ENCODE measurements at regions not wholly inside any gene's neighbourhood (a gene's known extent, or its start where the extent isn't known, plus 50 kb on each side); places are given as distances from the start of the nearest gene placed in this dataset.
A peak's percentile ranks its signal among the peaks of the same experiment; 100 is the strongest.

GRCh38 chr21:41578083-41578482, 70.1 kb upstream of the TMPRSS2 start:
- peak; percentile 34; the same call in 1 of the 2 replicates for TF ChIP-seq KDM1A (IDR thresholded peaks at IDR 0.05; ENCODE audit: borderline replicate concordance, low read length)
- no peak for TF ChIP-seq TAF1 (IDR thresholded peaks at IDR 0.05; ENCODE audit: low read depth, low read length)
- no peak for TF ChIP-seq POLR2AphosphoS5 (IDR thresholded peaks at IDR 0.05; ENCODE audit: low read depth, low read length)
- Histone ChIP-seq H3K9ac (replicated peaks in 1 of 4; ENCODE audit: extremely low read depth in 1 of 4, low read depth in 3 of 4, low read length in 3 of 4) (no peak overlapping the region), H3K27ac (ENCODE audit: low read depth, low read length) (no peak overlapping the region), H2BK15ac (ENCODE audit: low read length) (no peak overlapping the region), H4K5ac (ENCODE audit: insufficient read length, low read depth, low read length) (no peak overlapping the region), H2BK12ac (ENCODE audit: low read depth, low read length) (no peak overlapping the region), H4K91ac (replicated peaks; ENCODE audit: insufficient read length, low read length) (no peak overlapping the region), H2AFZ (ENCODE audit: low read length) (no peak overlapping the region), H2BK20ac (ENCODE audit: low read length) (no peak overlapping the region), H3K79me1 (ENCODE audit: low read depth, low read length) (no peaks in the 10 kb centered on the region), H3K23me2 (ENCODE audit: low read depth, low read length) (no peaks in the 10 kb centered on the region), H2BK120ac (replicated peaks; ENCODE audit: low read depth, low read length) (no peak overlapping the region), H3K4me1 (replicated peaks in 1 of 4; ENCODE audit: control insufficient read depth in 3 of 4, insufficient read depth in 4 of 4, low read length in 3 of 4) (peaks cover 0 to 2% (median 0%) of the 10 kb centered on the region in 4 experiments; a peak in 1 of 7 replicates), H3K18ac (ENCODE audit: extremely low read depth, low read length) (no peak overlapping the region), H3K23ac (ENCODE audit: insufficient read length) (no peak overlapping the region), H3K4me2 (ENCODE audit: insufficient read depth in 1 of 2, low read depth in 2 of 2, low read length in 2 of 2) (no peak overlapping the region), H2BK5ac (ENCODE audit: low read depth, low read length) (no peak overlapping the region), H3K4me3 (ENCODE audit: extremely low read depth in 1 of 4, insufficient read depth in 2 of 4, low read depth in 3 of 4, low read length in 4 of 4) (no peak overlapping the region), H3K14ac (ENCODE audit: insufficient read length) (no peak overlapping the region), H4K20me1 (replicated peaks in 1 of 2; ENCODE audit: control insufficient read depth in 1 of 2, insufficient read depth in 2 of 2, low read length in 2 of 2) (no peaks in the 10 kb centered on the region), H3K9me3 (ENCODE audit: insufficient read depth in 2 of 2, low read depth in 1 of 2, low read length in 1 of 2) (peaks cover 5 to 15% of the 10 kb centered on the region in 2 experiments; a peak in 3 of 4 replicates), H3K27me3 (replicated peaks in 1 of 4; ENCODE audit: control insufficient read depth in 3 of 4, extremely low read depth in 1 of 4, insufficient read depth in 3 of 4, low read length in 3 of 4) (no peaks in the 10 kb centered on the region), H3K56ac (replicated peaks; ENCODE audit: insufficient read length, low read depth, low read length) (no peak overlapping the region), H3K79me2 (ENCODE audit: control insufficient read depth in 1 of 2, insufficient read depth in 2 of 2, low read length in 2 of 2) (no peaks in the 10 kb centered on the region), H3K36me3 (ENCODE audit: control insufficient read depth in 2 of 4, insufficient read depth in 4 of 4, low read length in 3 of 4) (no peaks in the 10 kb centered on the region), H3K4ac (replicated peaks; ENCODE audit: insufficient read length, low read depth, low read length) (no peak overlapping the region), H4K8ac (ENCODE audit: extremely low read depth, insufficient read depth, low read length) (no peak overlapping the region), H2AK5ac (ENCODE audit: low read depth, low read length) (no peak overlapping the region)
- WGBS, 2 experiments (ENCODE audit: extremely low coverage in 1 of 2, insufficient coverage in 1 of 2, insufficient read length in 1 of 2, insufficient replicate concordance in 2 of 2, low coverage in 1 of 2, low lambda C conversion rate in 2 of 2, missing lambda C conversion rate in 1 of 2), result 92% methylated on average over 1 of the region's 1 CpG; no CpG with 5 or more reads in 1 of the 2 experiments
- DNase-seq (ENCODE audit: low read depth in 1 of 2, low spot score in 2 of 2) (no peak), FAIRE-seq (no peak)
- POLR2A ChIA-PET (ENCODE audit: partially characterized antibody), result no interaction called here
- CTCF ChIA-PET (ENCODE audit: partially characterized antibody), result interaction anchor here (2.1 kb wide), 1 partner anchor 295 kb away, joined by 5 read pairs; no protein-coding TSS in a partner anchor

Data from H1 (cell line).